ENCODE measurements at regions not wholly inside any gene's neighbourhood (a gene's known extent, or its start where the extent isn't known, plus 50 kb on each side); places are given as distances from the start of the nearest gene placed in this dataset.

DNA sequence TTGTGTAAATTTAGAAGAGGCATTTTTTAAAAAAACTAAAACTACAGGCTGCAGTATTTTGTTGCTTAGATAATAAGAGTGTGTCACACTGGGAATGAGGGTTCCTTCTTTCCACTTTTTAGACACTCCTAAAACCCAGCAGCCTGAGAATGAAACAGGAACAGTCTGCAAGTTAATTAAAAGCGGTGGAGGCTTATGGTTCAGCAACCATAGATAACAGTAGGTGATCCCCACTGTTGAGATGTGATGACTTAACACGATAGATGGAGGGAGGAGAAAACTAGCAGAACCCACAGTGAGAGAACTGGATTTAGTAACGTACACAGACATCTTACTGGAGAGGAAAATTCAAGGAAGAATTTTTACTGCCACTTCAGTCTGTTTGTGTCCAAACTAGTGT, 767.3 kb downstream of the C4orf33 start:
- CTCF ChIA-PET: no interaction called here

GRCh38 chr4:129883996-129884395, 788.0 kb downstream of the C4orf33 start:
- ATAC-seq (ENCODE audit: poor library complexity): no peak
- intact Hi-C loops (cut with DNase I, micrococcal nuclease): no loop called here
- TF ChIP-seq, protein P1, sequence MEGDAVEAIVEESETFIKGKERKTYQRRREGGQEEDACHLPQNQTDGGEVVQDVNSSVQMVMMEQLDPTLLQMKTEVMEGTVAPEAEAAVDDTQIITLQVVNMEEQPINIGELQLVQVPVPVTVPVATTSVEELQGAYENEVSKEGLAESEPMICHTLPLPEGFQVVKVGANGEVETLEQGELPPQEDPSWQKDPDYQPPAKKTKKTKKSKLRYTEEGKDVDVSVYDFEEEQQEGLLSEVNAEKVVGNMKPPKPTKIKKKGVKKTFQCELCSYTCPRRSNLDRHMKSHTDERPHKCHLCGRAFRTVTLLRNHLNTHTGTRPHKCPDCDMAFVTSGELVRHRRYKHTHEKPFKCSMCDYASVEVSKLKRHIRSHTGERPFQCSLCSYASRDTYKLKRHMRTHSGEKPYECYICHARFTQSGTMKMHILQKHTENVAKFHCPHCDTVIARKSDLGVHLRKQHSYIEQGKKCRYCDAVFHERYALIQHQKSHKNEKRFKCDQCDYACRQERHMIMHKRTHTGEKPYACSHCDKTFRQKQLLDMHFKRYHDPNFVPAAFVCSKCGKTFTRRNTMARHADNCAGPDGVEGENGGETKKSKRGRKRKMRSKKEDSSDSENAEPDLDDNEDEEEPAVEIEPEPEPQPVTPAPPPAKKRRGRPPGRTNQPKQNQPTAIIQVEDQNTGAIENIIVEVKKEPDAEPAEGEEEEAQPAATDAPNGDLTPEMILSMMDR (IDR thresholded peaks at IDR 0.05): no peak

More for the DNA sequence above, 767.3 kb downstream of the C4orf33 start:
- Mint-ChIP-seq H3K27me3 (no peaks in the 10 kb centered on the region), H3K9me3 (peaks cover 3% of the 10 kb centered on the region), H3K36me3 (ENCODE audit: low read depth) (no peaks in the 10 kb centered on the region), H3K4me3 (no peak overlapping the region), H3K27ac (no peak overlapping the region), H3K4me1 (ENCODE audit: low read depth) (no peaks in the 10 kb centered on the region)
- DNase-seq (no peak), ATAC-seq (ENCODE audit: poor library complexity) (no peak)
- Histone ChIP-seq H3K27ac (ENCODE audit: low read depth in 1 of 2, low read length in 2 of 2) (no peak overlapping the region), H3K27me3 (ENCODE audit: control insufficient read depth in 1 of 2, insufficient read depth in 2 of 2, low read length in 2 of 2) (no peaks in the 10 kb centered on the region), H3K9me3 (ENCODE audit: control insufficient read depth in 1 of 2, insufficient read depth in 1 of 2, low read length in 2 of 2) (no peaks in the 10 kb centered on the region), H3K4me1 (ENCODE audit: insufficient read depth, low read length) (no peaks in the 10 kb centered on the region), H3K4me3 (ENCODE audit: low read length) (no peak overlapping the region), H3K36me3 (ENCODE audit: insufficient read depth, low read length) (no peaks in the 10 kb centered on the region)
- intact Hi-C loops (cut with DNase I, micrococcal nuclease): no loop called here
- TF ChIP-seq, protein P1 (IDR thresholded peaks at IDR 0.05): no peak
- POLR2A ChIA-PET: no interaction called here

GRCh38 chr4:129897111-129897510, 801.2 kb downstream of the C4orf33 start:
- intact Hi-C loops (cut with DNase I, micrococcal nuclease): no loop called here
- Histone ChIP-seq H3K27me3 (ENCODE audit: control insufficient read depth in 1 of 2, insufficient read depth in 2 of 2, low read length in 2 of 2) (no peaks in the 10 kb centered on the region), H3K36me3 (ENCODE audit: insufficient read depth, low read length) (no peaks in the 10 kb centered on the region), H3K9me3 (ENCODE audit: control insufficient read depth in 1 of 2, insufficient read depth in 1 of 2, low read length in 2 of 2) (peaks cover 4 to 6% of the 10 kb centered on the region in 2 experiments), H3K4me1 (ENCODE audit: insufficient read depth, low read length) (no peaks in the 10 kb centered on the region), H3K4me3 (ENCODE audit: low read length) (no peak overlapping the region), H3K27ac (ENCODE audit: low read depth in 1 of 2, low read length in 2 of 2) (no peak overlapping the region)
- CTCF ChIA-PET: no interaction called here
- Mint-ChIP-seq H3K4me1 (ENCODE audit: low read depth) (no peaks in the 10 kb centered on the region), H3K27ac (no peak overlapping the region), H3K27me3 (no peaks in the 10 kb centered on the region), H3K36me3 (ENCODE audit: low read depth) (no peaks in the 10 kb centered on the region), H3K4me3 (no peak overlapping the region), H3K9me3 (peaks cover 8% of the 10 kb centered on the region)
- DNase-seq (no peak), ATAC-seq (ENCODE audit: poor library complexity) (no peak)
- POLR2A ChIA-PET: no interaction called here
- TF ChIP-seq, protein P1 (IDR thresholded peaks at IDR 0.05): no peak

More at GRCh38 chr4:129883996-129884395, 788.0 kb downstream of the C4orf33 start:
- no peaks in the 10 kb centered on the region for H3K9me3 ChIP-seq (ENCODE audit: control insufficient read depth in 1 of 2, insufficient read depth in 1 of 2, low read length in 2 of 2)
- H3K4me1 ChIP-seq (ENCODE audit: insufficient read depth, low read length): no peaks in the 10 kb centered on the region
- Mint-ChIP-seq H3K9me3 (peaks cover 2% of the 10 kb centered on the region), H3K36me3 (ENCODE audit: low read depth) (no peaks in the 10 kb centered on the region), H3K4me1 (ENCODE audit: low read depth) (no peaks in the 10 kb centered on the region), H3K4me3 (no peak overlapping the region), H3K27me3 (no peaks in the 10 kb centered on the region), H3K27ac (no peak overlapping the region)
- no peaks in the 10 kb centered on the region for H3K36me3 ChIP-seq (ENCODE audit: insufficient read depth, low read length)
- no peak overlapping the region for H3K27ac ChIP-seq (ENCODE audit: low read depth in 1 of 2, low read length in 2 of 2)
- POLR2A ChIA-PET: no interaction called here
- CTCF ChIA-PET: no interaction called here
- no peaks in the 10 kb centered on the region for H3K27me3 ChIP-seq (ENCODE audit: control insufficient read depth in 1 of 2, insufficient read depth in 2 of 2, low read length in 2 of 2)
- no peak overlapping the region for H3K4me3 ChIP-seq (ENCODE audit: low read length)
- DNase-seq: no peak

Data from CD4-positive, alpha-beta T cell (primary cell).